CD4-positive, alpha-beta memory T cell (primary cell): ENCODE measurements at regions not wholly inside any gene's neighbourhood (a gene's known extent, or its start where the extent isn't known, plus 50 kb on each side); places are given as distances from the start of the nearest gene placed in this dataset.

ENCODE experiments used
- CTCF ChIA-PET: fragments of 350-600 bp; sonication (Branson Sonifier 250); formaldehyde crosslinking; loops from one replicate; lab custom pipeline; 2021; ENCODE audit warnings: inconsistent platforms; ENCODE audit not compliant: partially characterized antibody; lab: Charles Lee
- POLR2A ChIA-PET: fragments of 350-600 bp; sonication (Branson Sonifier 250); formaldehyde crosslinking; loops from one replicate; lab custom pipeline; 2021; ENCODE audit not compliant: partially characterized antibody; lab: Charles Lee
- DNase-seq, 5 donors: peaks; one replicate each; pipeline versions ENCODE4 v3.0.0 to v3.0.0-alpha.2; 2020 to 2022; ENCODE audit warnings: mixed read lengths in 1 of 5
- H3K27ac ChIP-seq: one replicate; pipeline ENCODE4 v1.7.0; 2013; ENCODE audit warnings: low read depth, low read length
- H3K27me3 ChIP-seq: 2 replicates; pipeline ENCODE4 v1.7.0; 2013; ENCODE audit warnings: mild to moderate bottlenecking, low read length, moderate library complexity; ENCODE audit not compliant: insufficient read depth
- H3K36me3 ChIP-seq: 2 replicates; pipeline ENCODE4 v1.7.0; 2013; ENCODE audit warnings: mild to moderate bottlenecking, low read length, moderate library complexity; ENCODE audit not compliant: insufficient read depth
- H3K4me1 ChIP-seq: 2 replicates; pipeline ENCODE4 v1.7.0; 2013; ENCODE audit warnings: mild to moderate bottlenecking, low read length, moderate library complexity; ENCODE audit not compliant: insufficient read depth
- H3K4me3 ChIP-seq, 2 donors: one replicate each; pipeline ENCODE4 v1.7.0; 2013; ENCODE audit warnings: low read length in 2 of 2, mild to moderate bottlenecking in 1 of 2
- H3K9me3 ChIP-seq, 2 donors: one replicate each; pipeline ENCODE4 v1.7.0; 2013; ENCODE audit warnings: low read length in 2 of 2, control low read depth in 1 of 2; ENCODE audit not compliant: control insufficient read depth in 1 of 2
- H3K27ac Mint-ChIP-seq, 7 donors: one replicate each; pipeline ENCODE4 v1.8.0; 2020 to 2021; ENCODE audit warnings: mixed read lengths in 7 of 7, mild to moderate bottlenecking in 6 of 7, inconsistent platforms in 3 of 7, moderate library complexity in 3 of 7
- H3K27me3 Mint-ChIP-seq, 2 donors: one replicate each; pipeline ENCODE4 v1.8.0; 2020 to 2021; ENCODE audit warnings: mixed read lengths in 2 of 2
- H3K36me3 Mint-ChIP-seq, 2 donors: one replicate each; pipeline ENCODE4 v1.8.0; 2020 to 2021; ENCODE audit warnings: mixed read lengths in 2 of 2, inconsistent platforms in 1 of 2, mild to moderate bottlenecking in 1 of 2
- H3K4me1 Mint-ChIP-seq, 4 donors: one replicate each; pipeline ENCODE4 v1.8.0; 2020 to 2021; ENCODE audit warnings: mixed read lengths in 4 of 4, mild to moderate bottlenecking in 1 of 4
- H3K4me3 Mint-ChIP-seq, 8 donors: one replicate each; pipeline ENCODE4 v1.8.0; 2020 to 2021; ENCODE audit warnings: mixed read lengths in 8 of 8, mild to moderate bottlenecking in 7 of 8, moderate library complexity in 6 of 8, inconsistent platforms in 3 of 8
- H3K9me3 Mint-ChIP-seq, 8 donors: one replicate each; pipeline ENCODE4 v1.8.0; 2020 to 2021; ENCODE audit warnings: mixed read lengths in 8 of 8, mild to moderate bottlenecking in 5 of 8, inconsistent platforms in 3 of 8, moderate library complexity in 1 of 8
- intact Hi-C: fragments of 100-400 bp; cut with micrococcal nuclease; formaldehyde crosslinking; loops from one replicate; pipeline ENCODE4 v1.15.1; 2023

- Histone ChIP-seq H3K4me1 (no peaks in the 10 kb centered on the region), H3K27me3 (no peaks in the 10 kb centered on the region), H3K9me3 (no peaks in the 10 kb centered on the region), H3K36me3 (no peaks in the 10 kb centered on the region), H3K4me3 (no peak overlapping the region), H3K27ac (no peak overlapping the region)
- intact Hi-C loops = no loop called here
- Mint-ChIP-seq H3K27me3 (no peaks in the 10 kb centered on the region), H3K4me1 (no peaks in the 10 kb centered on the region), H3K4me3 (no peak overlapping the region), H3K36me3 (no peaks in the 10 kb centered on the region), H3K9me3 (peaks cover 0 to 10% (median 4%) of the 10 kb centered on the region in 8 donors), H3K27ac (no peak overlapping the region)
- ChIA-PET POLR2A (no interaction called here), CTCF (no interaction called here)
- no peak for DNase-seq
Measured at GRCh38 chr3:174336784-174337183, 522.4 kb upstream of the NAALADL2 start.

- H3K27ac ChIP-seq = no peak overlapping the region
- no peaks in the 10 kb centered on the region for H3K36me3 Mint-ChIP-seq
- no peaks in the 10 kb centered on the region for H3K36me3 ChIP-seq
- H3K4me3 Mint-ChIP-seq = peak overlapping the region in 1 of 8 donors; percentile 15
- no peaks in the 10 kb centered on the region for H3K27me3 ChIP-seq
- ChIA-PET CTCF (no interaction called here), POLR2A (no interaction called here)
- no peak for DNase-seq
- H3K27me3 Mint-ChIP-seq = no peaks in the 10 kb centered on the region
- intact Hi-C loops = no loop called here
- H3K4me1 ChIP-seq = no peaks in the 10 kb centered on the region
- peaks cover 0 to 10% (median 4%) of the 10 kb centered on the region in 8 donors for H3K9me3 Mint-ChIP-seq
- H3K9me3 ChIP-seq = no peaks in the 10 kb centered on the region
- no peak overlapping the region for H3K27ac Mint-ChIP-seq
- H3K4me1 Mint-ChIP-seq = no peaks in the 10 kb centered on the region
- no peak overlapping the region for H3K4me3 ChIP-seq
Measured at GRCh38 chr3:174337227-174337626, 521.9 kb upstream of the NAALADL2 start.

DNA sequence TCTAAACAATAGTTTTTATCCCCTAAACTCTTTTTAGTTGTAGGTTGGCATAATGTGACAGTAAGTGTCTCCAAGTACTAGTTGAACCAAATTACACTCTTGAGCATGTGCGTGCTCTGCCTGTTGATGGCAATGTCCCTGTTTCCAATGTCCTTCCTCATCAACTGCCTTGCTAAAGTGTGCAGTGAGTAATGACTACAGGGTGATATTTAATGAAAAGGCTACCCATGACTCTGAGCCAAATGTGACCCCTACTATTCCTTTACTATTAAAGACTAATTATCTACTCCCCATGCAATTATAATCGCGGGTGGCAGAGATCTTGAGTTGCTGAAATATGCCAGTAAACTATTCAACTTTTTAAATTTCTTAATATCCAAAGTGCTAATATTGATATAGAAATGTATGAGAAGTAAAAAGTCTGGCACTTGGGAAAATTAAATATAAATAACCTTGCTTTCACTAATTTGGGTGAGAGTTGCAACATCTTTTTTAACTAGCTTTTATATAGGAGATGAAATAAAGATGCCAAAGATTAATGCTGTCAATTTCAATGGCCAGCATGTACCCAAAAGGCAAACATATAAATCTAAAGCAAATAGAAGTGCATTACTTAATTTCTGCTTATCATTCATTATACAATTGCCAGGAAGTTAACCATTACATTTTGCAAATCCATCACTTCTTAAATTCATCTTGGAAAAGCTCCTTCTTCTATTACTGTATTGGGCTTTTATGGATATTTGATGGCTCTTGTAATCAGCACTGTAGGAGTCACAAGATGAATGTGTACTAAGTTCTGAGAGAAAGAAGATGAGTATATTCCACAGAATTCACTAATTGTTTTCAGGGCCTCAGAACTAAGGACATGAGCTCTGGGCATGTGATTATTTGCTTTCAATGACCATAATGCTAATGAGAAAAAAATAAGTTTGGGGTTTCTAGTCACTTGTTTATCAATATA is 518.2 kb upstream of the NAALADL2 start:
- no peak for DNase-seq
- intact Hi-C loops = no loop called here
- CTCF ChIA-PET = no interaction called here
- Mint-ChIP-seq H3K27ac (no peak overlapping the region), H3K9me3 (peaks cover 0 to 9% (median 1%) of the 10 kb centered on the region in 8 donors), H3K4me1 (no peaks in the 10 kb centered on the region), H3K27me3 (no peaks in the 10 kb centered on the region), H3K36me3 (no peaks in the 10 kb centered on the region), H3K4me3 (no peak overlapping the region)
- no peaks in the 10 kb centered on the region for H3K27me3 ChIP-seq
- no peak overlapping the region for H3K27ac ChIP-seq
- H3K4me3 ChIP-seq = no peak overlapping the region
- no peaks in the 10 kb centered on the region for H3K36me3 ChIP-seq
- POLR2A ChIA-PET = no interaction called here
- H3K9me3 ChIP-seq = no peaks in the 10 kb centered on the region
- no peaks in the 10 kb centered on the region for H3K4me1 ChIP-seq

DNA sequence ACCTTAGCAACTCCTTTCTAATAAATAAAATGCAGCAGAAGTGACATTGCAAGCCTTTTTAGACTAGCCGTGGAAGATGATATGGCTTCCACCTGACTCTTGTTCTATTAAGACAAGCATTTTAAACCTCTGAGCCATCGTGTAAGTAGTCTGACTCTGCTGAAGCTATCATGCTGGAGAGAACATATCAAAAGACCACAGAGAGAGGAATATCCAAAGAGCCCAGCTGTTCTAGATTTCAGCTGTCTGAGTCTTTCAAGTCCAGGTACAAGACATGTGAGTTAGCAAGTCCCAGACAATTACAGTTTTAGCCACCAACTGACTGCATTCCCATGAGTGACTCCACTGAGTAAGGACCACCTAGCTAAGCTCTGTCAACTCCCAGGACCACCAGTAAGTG is 517.0 kb upstream of the NAALADL2 start:
- H3K9me3 Mint-ChIP-seq = peaks cover 0 to 8% (median 0%) of the 10 kb centered on the region in 8 donors
- no peaks in the 10 kb centered on the region for H3K4me1 ChIP-seq
- H3K4me3 Mint-ChIP-seq = no peak overlapping the region
- H3K36me3 ChIP-seq = no peaks in the 10 kb centered on the region
- no peaks in the 10 kb centered on the region for H3K4me1 Mint-ChIP-seq
- no peak overlapping the region for H3K4me3 ChIP-seq
- no peak overlapping the region for H3K27ac Mint-ChIP-seq
- intact Hi-C loops = no loop called here
- no peaks in the 10 kb centered on the region for H3K27me3 Mint-ChIP-seq
- H3K9me3 ChIP-seq = no peaks in the 10 kb centered on the region
- ChIA-PET POLR2A (no interaction called here), CTCF (no interaction called here)
- DNase-seq = no peak
- H3K36me3 Mint-ChIP-seq = no peaks in the 10 kb centered on the region
- no peaks in the 10 kb centered on the region for H3K27me3 ChIP-seq
- no peak overlapping the region for H3K27ac ChIP-seq

- H3K9me3 ChIP-seq = no peaks in the 10 kb centered on the region
Measured at GRCh38 chr3:174342941-174343501, 516.1 kb upstream of the NAALADL2 start.

GRCh38 chr3:174346141-174346540 is 513.0 kb upstream of the NAALADL2 start:
- DNase-seq = no peak
- H3K27ac Mint-ChIP-seq = no peak overlapping the region
- H3K36me3 ChIP-seq = no peaks in the 10 kb centered on the region
- no peaks in the 10 kb centered on the region for H3K9me3 ChIP-seq
- no peaks in the 10 kb centered on the region for H3K36me3 Mint-ChIP-seq
- H3K4me1 ChIP-seq = no peaks in the 10 kb centered on the region
- ChIA-PET CTCF (no interaction called here), POLR2A (no interaction called here)
- peaks cover 2 to 11% (median 7%) of the 10 kb centered on the region in 8 donors for H3K9me3 Mint-ChIP-seq
- H3K27ac ChIP-seq = no peak overlapping the region
- H3K4me3 ChIP-seq = no peak overlapping the region
- no peaks in the 10 kb centered on the region for H3K27me3 ChIP-seq
- H3K4me1 Mint-ChIP-seq = no peaks in the 10 kb centered on the region
- H3K4me3 Mint-ChIP-seq = no peak overlapping the region
- intact Hi-C loops = no loop called here
- no peaks in the 10 kb centered on the region for H3K27me3 Mint-ChIP-seq

More at GRCh38 chr3:174342941-174343501, 516.1 kb upstream of the NAALADL2 start:
- Mint-ChIP-seq H3K4me3 (no peak overlapping the region), H3K36me3 (no peaks in the 10 kb centered on the region), H3K27ac (no peak overlapping the region), H3K27me3 (no peaks in the 10 kb centered on the region), H3K4me1 (no peaks in the 10 kb centered on the region), H3K9me3 (peaks cover under 1 to 8% (median 3%) of the 10 kb centered on the region in 8 donors)
- Histone ChIP-seq H3K27me3 (no peaks in the 10 kb centered on the region), H3K4me3 (no peak overlapping the region), H3K36me3 (no peaks in the 10 kb centered on the region), H3K27ac (no peak overlapping the region), H3K4me1 (no peaks in the 10 kb centered on the region)
- intact Hi-C loops = no loop called here
- POLR2A ChIA-PET = no interaction called here
- CTCF ChIA-PET = no interaction called here
- DNase-seq = no peak

DNA sequence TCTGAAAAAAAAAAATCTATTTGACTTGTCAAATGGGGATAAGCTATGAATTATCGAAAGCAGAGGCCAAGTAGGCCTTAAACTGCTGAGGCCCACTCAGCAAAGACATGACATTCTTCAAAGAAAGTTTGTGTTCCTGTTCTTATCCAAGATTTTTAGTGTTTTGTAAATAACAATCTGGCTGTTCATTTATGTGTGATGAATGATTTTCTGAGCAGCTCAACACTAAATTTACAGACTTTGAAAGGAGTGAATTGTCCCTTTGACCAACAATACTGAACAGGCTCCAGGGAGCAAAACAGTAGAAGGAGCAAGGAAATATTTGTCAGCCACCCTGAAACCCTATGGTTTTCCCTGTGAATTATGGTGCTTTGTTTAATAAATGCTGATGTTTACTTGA is 512.6 kb upstream of the NAALADL2 start:
- POLR2A ChIA-PET = no interaction called here

More for the DNA sequence above, 512.6 kb upstream of the NAALADL2 start:
- no peaks in the 10 kb centered on the region for H3K36me3 Mint-ChIP-seq
- H3K27me3 Mint-ChIP-seq = no peaks in the 10 kb centered on the region
- CTCF ChIA-PET = no interaction called here
- Histone ChIP-seq H3K4me1 (no peaks in the 10 kb centered on the region), H3K27ac (no peak overlapping the region), H3K9me3 (no peaks in the 10 kb centered on the region), H3K27me3 (no peaks in the 10 kb centered on the region), H3K36me3 (no peaks in the 10 kb centered on the region), H3K4me3 (no peak overlapping the region)
- intact Hi-C loops = no loop called here
- H3K4me1 Mint-ChIP-seq = no peaks in the 10 kb centered on the region
- no peak overlapping the region for H3K4me3 Mint-ChIP-seq
- H3K27ac Mint-ChIP-seq = no peak overlapping the region
- DNase-seq = no peak
- peaks cover 2 to 13% (median 7%) of the 10 kb centered on the region in 8 donors for H3K9me3 Mint-ChIP-seq
